BJ (cell line): ENCODE measurements at regions not wholly inside any gene's neighbourhood (a gene's known extent, or its start where the extent isn't known, plus 50 kb on each side); places are given as distances from the start of the nearest gene placed in this dataset.
A peak's percentile ranks its signal among the peaks of the same experiment; 100 is the strongest.

Experiments
- CTCF ChIA-PET: fragments of 350-600 bp; formaldehyde crosslinking; extraction: SDS; loops from one replicate; lab custom pipeline; 2021; ENCODE audit warnings: antibody characterized with exemption, inconsistent platforms; lab: Yijun Ruan, JAX
- POLR2A ChIA-PET: fragments of 300-600 bp; sonication (Branson Sonifier 250); formaldehyde crosslinking; extraction: SDS; loops from one replicate; lab custom pipeline; 2021; ENCODE audit warnings: antibody characterized with exemption; lab: Charles Lee
- DNase-seq: peaks from one replicate; pipeline ENCODE4 v3.0.0-alpha.2; 2011; ENCODE audit warnings: low read depth
- H3K27me3 ChIP-seq: 2 replicates; pipeline ENCODE4 v1.6.0; 2011; ENCODE audit warnings: low read length; ENCODE audit not compliant: control insufficient read depth, insufficient read depth
- H3K36me3 ChIP-seq: 2 replicates; pipeline ENCODE4 v1.5.1; 2011; ENCODE audit warnings: low read length; ENCODE audit not compliant: control insufficient read depth, insufficient read depth
- H3K4me3 ChIP-seq: 2 replicates; pipeline ENCODE4 v1.5.1; 2011; ENCODE audit warnings: low read depth, mild to moderate bottlenecking, control low read depth, low read length
- TF ChIP-seq, protein P1 (sequence below): IDR thresholded peaks from 2 replicates; pipeline ENCODE4 v1.5.1; 2011; ENCODE audit warnings: low read depth, mild to moderate bottlenecking, control low read depth, inconsistent platforms, low read length, moderate library complexity; ENCODE audit not compliant: insufficient read depth

DNA sequence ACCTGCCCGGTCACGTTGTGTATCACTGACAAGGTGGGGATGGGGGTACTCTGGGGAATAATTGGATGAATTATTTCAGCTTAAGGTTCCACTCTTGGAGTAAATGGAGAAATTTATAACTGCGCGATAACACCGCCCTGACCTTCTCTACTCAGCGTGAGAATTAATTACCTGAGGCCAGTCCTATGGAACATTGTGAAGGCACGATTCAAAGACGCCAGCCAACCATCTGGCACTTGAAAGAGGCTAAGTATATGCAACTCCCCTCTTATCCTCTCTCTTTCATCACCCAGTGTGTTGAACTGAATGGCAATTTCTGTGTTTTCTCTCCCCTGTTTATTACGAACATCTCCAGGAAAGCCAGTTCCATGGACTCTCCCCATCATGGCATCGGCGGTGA is 235.5 kb upstream of the TUT7 start:
- ChIA-PET CTCF (no interaction called here), POLR2A (interaction anchor here (0.6 kb wide), 1 partner anchor 9 kb away, joined by 3 read pairs; no protein-coding TSS in a partner anchor)
- no peaks in the 10 kb centered on the region; the same call in 1 of the 2 replicates for H3K27me3 ChIP-seq
- TF ChIP-seq, protein P1, sequence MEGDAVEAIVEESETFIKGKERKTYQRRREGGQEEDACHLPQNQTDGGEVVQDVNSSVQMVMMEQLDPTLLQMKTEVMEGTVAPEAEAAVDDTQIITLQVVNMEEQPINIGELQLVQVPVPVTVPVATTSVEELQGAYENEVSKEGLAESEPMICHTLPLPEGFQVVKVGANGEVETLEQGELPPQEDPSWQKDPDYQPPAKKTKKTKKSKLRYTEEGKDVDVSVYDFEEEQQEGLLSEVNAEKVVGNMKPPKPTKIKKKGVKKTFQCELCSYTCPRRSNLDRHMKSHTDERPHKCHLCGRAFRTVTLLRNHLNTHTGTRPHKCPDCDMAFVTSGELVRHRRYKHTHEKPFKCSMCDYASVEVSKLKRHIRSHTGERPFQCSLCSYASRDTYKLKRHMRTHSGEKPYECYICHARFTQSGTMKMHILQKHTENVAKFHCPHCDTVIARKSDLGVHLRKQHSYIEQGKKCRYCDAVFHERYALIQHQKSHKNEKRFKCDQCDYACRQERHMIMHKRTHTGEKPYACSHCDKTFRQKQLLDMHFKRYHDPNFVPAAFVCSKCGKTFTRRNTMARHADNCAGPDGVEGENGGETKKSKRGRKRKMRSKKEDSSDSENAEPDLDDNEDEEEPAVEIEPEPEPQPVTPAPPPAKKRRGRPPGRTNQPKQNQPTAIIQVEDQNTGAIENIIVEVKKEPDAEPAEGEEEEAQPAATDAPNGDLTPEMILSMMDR, result no peak
- H3K36me3 ChIP-seq, result no peaks in the 10 kb centered on the region
- H3K4me3 ChIP-seq, result no peak overlapping the region
- no peak for DNase-seq

DNA sequence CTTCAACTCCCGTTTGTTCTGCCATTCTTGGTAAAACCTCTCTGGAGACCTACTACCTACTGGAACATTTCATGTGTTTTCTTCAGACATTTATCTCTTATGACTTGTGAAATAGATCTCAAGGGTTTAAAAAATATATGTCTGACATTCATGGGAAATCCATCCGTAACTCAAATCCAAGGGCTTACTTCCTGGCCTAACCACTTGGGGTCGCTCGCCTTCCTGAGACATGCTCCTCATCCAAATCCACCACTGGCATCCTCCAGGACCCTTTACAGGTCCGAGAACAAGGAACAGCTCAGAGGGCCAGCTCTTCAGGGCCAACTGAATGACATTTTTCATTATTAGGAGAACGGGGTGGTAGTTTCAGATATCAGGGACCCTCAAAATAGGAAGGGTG is 235.1 kb upstream of the TUT7 start:
- no peaks in the 10 kb centered on the region; the same call in 1 of the 2 replicates for H3K27me3 ChIP-seq
- H3K4me3 ChIP-seq, result no peak overlapping the region
- ChIA-PET POLR2A (interaction anchor here (0.6 kb wide), 1 partner anchor 9 kb away, joined by 3 read pairs; no protein-coding TSS in a partner anchor), CTCF (no interaction called here)
- TF ChIP-seq, protein P1, result no peak
- no peak for DNase-seq
- no peaks in the 10 kb centered on the region for H3K36me3 ChIP-seq

DNA sequence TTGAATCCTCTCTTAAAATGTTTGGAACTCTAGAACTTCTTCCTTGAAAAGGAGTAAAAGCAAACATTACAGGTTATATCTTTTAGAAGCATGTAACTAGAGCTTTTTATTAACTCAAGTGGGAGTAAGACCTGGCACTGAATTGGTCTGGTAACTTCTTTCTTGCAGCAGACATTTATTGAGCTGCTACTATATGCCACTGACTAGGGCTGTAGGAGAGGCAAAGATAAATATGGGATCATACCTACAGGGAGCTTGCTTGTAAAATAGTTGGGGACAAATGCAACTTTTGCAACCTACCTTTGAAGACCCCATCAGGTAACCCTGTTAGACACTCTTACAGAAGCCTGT is 231.9 kb upstream of the TUT7 start:
- Histone ChIP-seq H3K36me3 (no peaks in the 10 kb centered on the region), H3K27me3 (no peaks in the 10 kb centered on the region; the same call in 1 of the 2 replicates), H3K4me3 (no peak overlapping the region)
- POLR2A ChIA-PET, result interaction anchor here (0.5 kb wide), 1 partner anchor 46 kb away, joined by 7 read pairs; no protein-coding TSS in a partner anchor
- CTCF ChIA-PET, result no interaction called here
- no peak for DNase-seq
- TF ChIP-seq, protein P1, result no peak

DNA sequence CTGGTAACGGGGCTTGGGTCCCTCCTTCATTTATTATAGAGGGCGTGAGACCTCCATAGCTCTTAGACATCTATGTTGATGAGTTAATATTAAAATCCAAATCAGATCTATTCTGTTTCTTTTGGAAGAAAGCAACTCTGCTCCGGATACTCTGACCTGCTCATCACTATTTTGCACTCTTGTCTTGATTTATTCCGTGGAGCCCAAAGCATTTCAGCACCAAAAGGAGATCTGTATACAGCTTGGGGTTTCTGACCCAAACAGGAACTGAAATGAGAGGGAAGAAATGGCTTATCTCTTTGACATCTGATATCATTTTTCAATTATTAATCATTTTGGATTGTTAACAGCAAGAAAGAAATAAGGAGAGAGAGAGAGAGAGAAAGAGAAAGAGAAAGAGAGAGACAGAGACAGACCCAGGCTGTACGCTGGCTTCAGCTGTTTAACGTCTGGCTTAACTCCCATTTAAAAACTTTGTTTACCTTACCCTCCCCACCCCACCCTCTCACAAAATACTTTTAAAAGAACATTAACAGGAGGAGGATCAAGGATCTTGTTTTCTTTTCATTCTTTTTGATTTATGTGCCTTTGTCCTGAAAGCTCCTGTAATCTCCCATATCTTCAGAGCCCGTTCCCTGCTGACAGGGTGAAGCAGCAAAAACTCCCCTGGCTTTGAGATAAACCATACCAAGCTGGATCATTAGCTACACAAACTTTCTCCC is 231.4 kb upstream of the TUT7 start:
- H3K27me3 ChIP-seq, result no peaks in the 10 kb centered on the region; the same call in 1 of the 2 replicates
- no peak for DNase-seq
- ChIA-PET POLR2A (no interaction called here), CTCF (interaction anchor here (0.9 to 1.5 kb wide), 2 partner anchors 11 to 12 kb away, joined by 3 to 5 read pairs; no protein-coding TSS in a partner anchor)
- H3K4me3 ChIP-seq, result 0 out of 2 replicates have a peak overlapping the region, but pooled peaks have one; percentile 7
- H3K36me3 ChIP-seq, result no peaks in the 10 kb centered on the region
- TF ChIP-seq, protein P1, result no peak

DNA sequence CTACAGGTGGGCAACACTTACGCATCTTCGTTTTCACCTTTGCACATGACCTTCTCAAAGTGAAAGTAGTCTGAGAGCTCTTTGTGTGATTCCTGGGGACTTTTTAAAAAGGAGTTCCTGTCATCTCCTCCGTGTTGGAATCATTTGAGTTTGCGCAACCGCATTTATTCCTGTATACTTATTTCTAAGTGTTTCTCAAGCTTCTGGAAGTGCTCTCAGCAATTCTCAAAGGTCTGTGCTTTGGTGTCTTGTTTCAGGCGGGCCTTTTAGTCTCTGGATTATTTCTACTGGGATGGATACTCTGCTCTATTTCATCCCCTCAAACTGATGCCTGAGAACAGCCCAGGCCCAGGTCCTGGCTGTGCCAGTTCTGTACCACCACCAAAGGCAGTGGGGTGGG is 226.5 kb upstream of the TUT7 start:
- Histone ChIP-seq H3K36me3 (no peaks in the 10 kb centered on the region), H3K27me3 (no peaks in the 10 kb centered on the region; the same call in none of the 2 replicates), H3K4me3 (no peak overlapping the region)
- TF ChIP-seq, protein P1, result no peak
- ChIA-PET POLR2A (interaction anchor here (0.6 kb wide), 2 partner anchors 21 to 145 kb away, joined by 3 to 5 read pairs; no protein-coding TSS in a partner anchor), CTCF (interaction anchor here (0.6 to 0.8 kb wide), 2 partner anchors 18 to 211 kb away, joined by 3 read pairs; no protein-coding TSS in a partner anchor)
- DNase-seq, result no peak
